ENCODE measurements at regions not wholly inside any gene's neighbourhood (a gene's known extent, or its start where the extent isn't known, plus 50 kb on each side); places are given as distances from the start of the nearest gene placed in this dataset.

- H3K27me3 Mint-ChIP-seq (ENCODE audit: low read depth) = no peaks in the 10 kb centered on the region
- DNase-seq (ENCODE audit: low spot score in 2 of 2, unreplicated experiment in 2 of 2) = no peak
- no peak overlapping the region for H3K4me3 Mint-ChIP-seq
- H3K27ac Mint-ChIP-seq = no peak overlapping the region
- no peak for TF ChIP-seq CTCF (IDR thresholded peaks at IDR 0.05; ENCODE audit: unreplicated experiment)
- H3K9me3 Mint-ChIP-seq = peaks cover 3% of the 10 kb centered on the region
- peaks cover 15% of the 10 kb centered on the region for H3K4me1 Mint-ChIP-seq
- H3K36me3 Mint-ChIP-seq = no peaks in the 10 kb centered on the region
Measured at GRCh38 chr10:29751240-29751639, 116.5 kb upstream of the SVIL start.

GRCh38 chr10:29749150-29749549 is 114.4 kb upstream of the SVIL start:
- TF ChIP-seq CTCF (IDR thresholded peaks at IDR 0.05; ENCODE audit: unreplicated experiment) = no peak

DNA sequence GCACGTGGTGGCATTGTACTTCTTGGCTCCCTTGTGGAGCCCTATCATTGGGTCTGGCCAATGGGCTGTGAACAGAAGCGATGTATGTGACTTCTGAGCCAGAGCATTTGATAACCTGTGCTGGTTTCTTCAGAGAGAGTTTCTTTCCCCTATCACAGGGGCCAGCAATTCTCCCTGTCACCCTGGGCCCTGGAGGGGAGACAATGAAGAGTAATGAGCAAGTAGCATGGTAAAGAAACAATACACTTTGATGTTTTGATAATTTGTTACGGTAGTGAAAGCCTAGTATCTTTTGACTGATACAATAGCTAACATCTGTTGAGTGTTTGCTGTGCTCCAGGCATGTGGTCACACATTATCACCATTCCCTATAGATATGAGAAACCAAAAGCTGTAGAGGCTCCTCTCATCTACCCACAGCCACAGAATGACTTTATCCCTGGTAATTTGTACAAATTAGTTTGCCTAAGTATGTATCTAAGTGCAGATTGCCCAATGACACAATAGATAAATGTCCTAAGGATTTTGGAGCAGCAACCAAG is 113.4 kb upstream of the SVIL start:
- no peak for DNase-seq (ENCODE audit: low spot score in 2 of 2, unreplicated experiment in 2 of 2)
- Mint-ChIP-seq H3K4me1 (peaks cover 24% of the 10 kb centered on the region), H3K4me3 (no peak overlapping the region), H3K27ac (no peak overlapping the region), H3K27me3 (ENCODE audit: low read depth) (no peaks in the 10 kb centered on the region), H3K36me3 (no peaks in the 10 kb centered on the region), H3K9me3 (peaks cover 3% of the 10 kb centered on the region)
- no peak for TF ChIP-seq CTCF (IDR thresholded peaks at IDR 0.05; ENCODE audit: unreplicated experiment)

More at GRCh38 chr10:29749150-29749549, 114.4 kb upstream of the SVIL start:
- no peaks in the 10 kb centered on the region for H3K27me3 Mint-ChIP-seq (ENCODE audit: low read depth)
- no peak for DNase-seq (ENCODE audit: low spot score in 2 of 2, unreplicated experiment in 2 of 2)
- H3K9me3 Mint-ChIP-seq = peaks cover 3% of the 10 kb centered on the region
- peak overlapping the region; percentile 35 for H3K27ac Mint-ChIP-seq
- H3K36me3 Mint-ChIP-seq = no peaks in the 10 kb centered on the region
- peaks cover 21% of the 10 kb centered on the region for H3K4me1 Mint-ChIP-seq
- no peak overlapping the region for H3K4me3 Mint-ChIP-seq

DNA sequence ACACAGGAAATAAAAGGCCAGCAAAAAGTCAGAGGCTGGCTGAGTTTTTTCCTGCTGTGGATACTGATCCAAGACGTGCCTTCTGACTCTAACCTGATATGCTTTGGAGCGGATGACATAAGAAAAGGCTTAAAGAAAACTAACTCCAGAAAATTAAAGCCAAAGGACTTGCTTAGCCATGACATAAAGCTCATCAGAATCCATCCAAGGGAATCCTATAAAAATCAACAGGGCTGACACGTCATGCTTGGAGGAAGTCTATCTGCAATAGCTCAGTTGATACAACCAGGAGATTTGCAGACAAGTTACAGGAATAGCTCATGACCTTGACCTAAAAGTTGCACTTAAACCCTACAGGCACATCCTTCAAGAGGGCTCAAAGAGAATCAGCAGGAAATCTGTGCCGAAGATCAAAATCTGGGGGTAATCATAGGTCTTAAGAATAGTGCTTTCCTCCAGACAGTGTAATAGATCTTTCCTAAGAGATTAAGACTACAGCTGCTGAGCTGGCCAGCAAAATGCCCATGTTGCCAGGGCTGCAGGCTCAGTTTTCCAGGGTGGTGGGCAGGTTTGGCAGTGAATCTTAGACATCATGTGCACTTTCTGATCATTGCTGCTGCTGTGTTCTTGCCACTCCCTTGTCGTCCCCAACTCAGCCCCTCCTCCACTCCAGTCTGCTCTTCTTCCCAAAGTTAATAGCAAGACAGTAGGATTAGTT is 111.5 kb upstream of the SVIL start:
- Mint-ChIP-seq H3K27ac (peak overlapping the region; percentile 53), H3K36me3 (no peaks in the 10 kb centered on the region), H3K4me3 (no peak overlapping the region), H3K4me1 (peaks cover 29% of the 10 kb centered on the region), H3K27me3 (ENCODE audit: low read depth) (no peaks in the 10 kb centered on the region), H3K9me3 (peaks cover 3% of the 10 kb centered on the region)
- TF ChIP-seq CTCF (IDR thresholded peaks at IDR 0.05; ENCODE audit: unreplicated experiment) = no peak
- no peak for DNase-seq (ENCODE audit: low spot score in 2 of 2, unreplicated experiment in 2 of 2)

GRCh38 chr10:29740981-29741545 is 106.3 kb upstream of the SVIL start:
- Mint-ChIP-seq H3K4me1 (peaks cover 35% of the 10 kb centered on the region), H3K4me3 (no peak overlapping the region), H3K9me3 (no peaks in the 10 kb centered on the region), H3K27ac (peak overlapping the region; percentile 10), H3K36me3 (no peaks in the 10 kb centered on the region), H3K27me3 (ENCODE audit: low read depth) (no peaks in the 10 kb centered on the region)
- no peak for TF ChIP-seq CTCF (IDR thresholded peaks at IDR 0.05; ENCODE audit: unreplicated experiment)
- no peak for DNase-seq (ENCODE audit: low spot score in 2 of 2, unreplicated experiment in 2 of 2)

Data from mesothelial cell of epicardium (in vitro differentiated cells).